ENCODE measurements at regions not wholly inside any gene's neighbourhood (a gene's known extent, or its start where the extent isn't known, plus 50 kb on each side); places are given as distances from the start of the nearest gene placed in this dataset.

GRCh38 chr9:86494644-86495111 lies 140.5 kb upstream of the TUT7 start:
- H3K9me3 ChIP-seq (ENCODE audit: control extremely low read depth in 1 of 3, control insufficient read depth in 2 of 3, insufficient read depth in 1 of 3, low read length in 2 of 3): no peaks in the 10 kb centered on the region
- no peak overlapping the region for H3K9ac ChIP-seq (ENCODE audit: low read length)
- H3K27me3 Mint-ChIP-seq: peaks cover 8% of the 10 kb centered on the region
- no peaks in the 10 kb centered on the region for H3K79me2 ChIP-seq (ENCODE audit: control insufficient read depth, insufficient read depth, low read length)
- intact Hi-C loops (cut with micrococcal nuclease): no loop called here
- H3K27me3 ChIP-seq (replicated peaks in 1 of 4; ENCODE audit: control extremely low read depth in 1 of 4, control insufficient read depth in 3 of 4, insufficient read depth in 4 of 4, low read length in 3 of 4): no peaks in the 10 kb centered on the region
- no peak overlapping the region for H3K27ac ChIP-seq (ENCODE audit: low read length in 2 of 2)
- H3K4me2 ChIP-seq (replicated peaks; ENCODE audit: low read depth, low read length, poor library complexity, severe bottlenecking): no peak overlapping the region
- no peak overlapping the region for H3K27ac Mint-ChIP-seq
- H4K20me1 ChIP-seq (ENCODE audit: control insufficient read depth, insufficient read depth, low read length, poor library complexity, severe bottlenecking): no peaks in the 10 kb centered on the region
- no peaks in the 10 kb centered on the region for H3K9me3 Mint-ChIP-seq (ENCODE audit: insufficient read depth)
- H3K36me3 ChIP-seq (replicated peaks in 1 of 2; ENCODE audit: control extremely low read depth in 1 of 2, control insufficient read depth in 1 of 2, extremely low read depth in 1 of 2, insufficient read depth in 2 of 2, low read length in 1 of 2): no peaks in the 10 kb centered on the region
- POLR2A ChIA-PET: no interaction called here
- H3K4me1 Mint-ChIP-seq: no peaks in the 10 kb centered on the region
- no peaks in the 10 kb centered on the region for H3K4me1 ChIP-seq (ENCODE audit: control insufficient read depth in 2 of 2, insufficient read depth in 2 of 2, low read length in 2 of 2)
- DNase-seq (no peak), ATAC-seq (ENCODE audit: low read depth) (no peak)
- no peak overlapping the region for H3K4me3 Mint-ChIP-seq
- CTCF ChIA-PET: no interaction called here
- TF ChIP-seq EZH2 (IDR thresholded peaks at IDR 0.05; ENCODE audit: borderline replicate concordance, insufficient read depth, low read depth, low read length, poor library complexity, severe bottlenecking) (no peak), CTCF (IDR thresholded peaks at IDR 0.05) (no peak)
- H3K4me3 ChIP-seq (ENCODE audit: control extremely low read depth in 1 of 5, extremely low read depth in 1 of 5, insufficient read depth in 1 of 5, low read depth in 2 of 5, low read length in 4 of 5): no peak overlapping the region
- no peak overlapping the region for H2AFZ ChIP-seq (ENCODE audit: insufficient read depth, low read depth, low read length, poor library complexity, severe bottlenecking)
- WGBS (ENCODE audit: insufficient coverage): 53% methylated on average over 4 of the region's 5 CpGs

GRCh38 chr9:86491468-86492266 lies 137.5 kb upstream of the TUT7 start:
- Mint-ChIP-seq H3K27ac (no peak overlapping the region), H3K27me3 (peaks cover 4% of the 10 kb centered on the region), H3K4me1 (no peaks in the 10 kb centered on the region), H3K9me3 (ENCODE audit: insufficient read depth) (no peaks in the 10 kb centered on the region), H3K4me3 (no peak overlapping the region)
- Histone ChIP-seq H3K4me2 (replicated peaks; ENCODE audit: low read depth, low read length, poor library complexity, severe bottlenecking) (no peak overlapping the region), H3K27me3 (replicated peaks in 1 of 4; ENCODE audit: control extremely low read depth in 1 of 4, control insufficient read depth in 3 of 4, insufficient read depth in 4 of 4, low read length in 3 of 4) (no peaks in the 10 kb centered on the region), H4K20me1 (ENCODE audit: control insufficient read depth, insufficient read depth, low read length, poor library complexity, severe bottlenecking) (no peaks in the 10 kb centered on the region), H3K79me2 (ENCODE audit: control insufficient read depth, insufficient read depth, low read length) (no peaks in the 10 kb centered on the region), H3K27ac (ENCODE audit: low read length in 2 of 2) (no peak overlapping the region), H3K4me3 (ENCODE audit: control extremely low read depth in 1 of 5, extremely low read depth in 1 of 5, insufficient read depth in 1 of 5, low read depth in 2 of 5, low read length in 4 of 5) (no peak overlapping the region), H3K9me3 (ENCODE audit: control extremely low read depth in 1 of 3, control insufficient read depth in 2 of 3, insufficient read depth in 1 of 3, low read length in 2 of 3) (no peaks in the 10 kb centered on the region), H3K4me1 (ENCODE audit: control insufficient read depth in 2 of 2, insufficient read depth in 2 of 2, low read length in 2 of 2) (no peaks in the 10 kb centered on the region), H3K36me3 (replicated peaks in 1 of 2; ENCODE audit: control extremely low read depth in 1 of 2, control insufficient read depth in 1 of 2, extremely low read depth in 1 of 2, insufficient read depth in 2 of 2, low read length in 1 of 2) (no peaks in the 10 kb centered on the region), H2AFZ (ENCODE audit: insufficient read depth, low read depth, low read length, poor library complexity, severe bottlenecking) (no peak overlapping the region), H3K9ac (ENCODE audit: low read length) (no peak overlapping the region)
- TF ChIP-seq EZH2 (IDR thresholded peaks at IDR 0.05; ENCODE audit: borderline replicate concordance, insufficient read depth, low read depth, low read length, poor library complexity, severe bottlenecking): no peak
- no peak for TF ChIP-seq CTCF (IDR thresholded peaks at IDR 0.05)
- intact Hi-C loops (cut with micrococcal nuclease): no loop called here
- ATAC-seq (ENCODE audit: low read depth) (no peak), DNase-seq (no peak)
- 98% methylated on average over 5 of the region's 8 CpGs for WGBS (ENCODE audit: insufficient coverage)
- POLR2A ChIA-PET: no interaction called here
- CTCF ChIA-PET: no interaction called here
